ENCODE measurements at regions not wholly inside any gene's neighbourhood (a gene's known extent, or its start where the extent isn't known, plus 50 kb on each side); places are given as distances from the start of the nearest gene placed in this dataset.

DNA sequence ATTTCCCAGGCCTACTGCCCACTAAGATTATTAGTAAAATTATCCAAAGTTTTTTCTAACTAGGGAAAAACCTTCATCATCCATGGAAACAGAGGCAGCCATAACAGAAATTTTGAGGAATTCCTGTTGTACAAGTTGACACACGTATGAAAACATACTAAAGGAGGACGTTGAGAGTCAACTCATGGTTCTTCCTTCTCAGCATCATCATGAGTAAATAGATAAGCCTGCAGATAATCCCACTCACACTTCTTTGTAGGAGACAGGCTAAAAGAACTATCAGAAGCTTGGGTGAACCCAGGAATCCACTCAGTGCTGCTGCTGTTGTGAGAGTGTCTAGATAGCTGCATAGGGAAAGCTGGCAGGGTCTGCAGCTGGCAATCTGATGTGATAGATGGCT, 694.8 kb upstream of the NR2F2 start:
- H3K79me1 ChIP-seq (ENCODE audit: low read depth, low read length), result no peaks in the 10 kb centered on the region
- no peak overlapping the region for H3K4me2 ChIP-seq (ENCODE audit: insufficient read depth in 1 of 2, low read depth in 2 of 2, low read length in 2 of 2)
- H4K91ac ChIP-seq (replicated peaks; ENCODE audit: insufficient read length, low read length), result no peak overlapping the region
- H3K27ac ChIP-seq (ENCODE audit: low read depth, low read length), result no peak overlapping the region
- no peak overlapping the region for H2BK120ac ChIP-seq (replicated peaks; ENCODE audit: low read depth, low read length)
- no peak overlapping the region for H2BK12ac ChIP-seq (ENCODE audit: low read depth, low read length)
- no peak overlapping the region for H3K56ac ChIP-seq (replicated peaks; ENCODE audit: insufficient read length, low read depth, low read length)
- no peak overlapping the region for H2BK15ac ChIP-seq (ENCODE audit: low read length)
- H3K9me3 ChIP-seq (ENCODE audit: insufficient read depth in 2 of 2, low read depth in 1 of 2, low read length in 1 of 2), result no peaks in the 10 kb centered on the region
- H3K9ac ChIP-seq (replicated peaks in 1 of 4; ENCODE audit: extremely low read depth in 1 of 4, low read depth in 3 of 4, low read length in 3 of 4), result no peak overlapping the region
- 100% methylated on average over 2 of the region's 2 CpGs; no CpG with 5 or more reads in 1 of the 2 experiments for WGBS, 2 experiments (ENCODE audit: extremely low coverage in 1 of 2, insufficient coverage in 1 of 2, insufficient read length in 1 of 2, insufficient replicate concordance in 2 of 2, low coverage in 1 of 2, low lambda C conversion rate in 2 of 2, missing lambda C conversion rate in 1 of 2)
- no peaks in the 10 kb centered on the region for H3K4me1 ChIP-seq (replicated peaks in 1 of 4; ENCODE audit: control insufficient read depth in 3 of 4, insufficient read depth in 4 of 4, low read length in 3 of 4)
- no peaks in the 10 kb centered on the region for H4K20me1 ChIP-seq (replicated peaks in 1 of 2; ENCODE audit: control insufficient read depth in 1 of 2, insufficient read depth in 2 of 2, low read length in 2 of 2)
- H2BK20ac ChIP-seq (ENCODE audit: low read length), result no peak overlapping the region
- 0 out of 2 replicates have a peak overlapping the region, but pooled peaks have one; percentile 13 for H2AFZ ChIP-seq (ENCODE audit: low read length)
- H2BK5ac ChIP-seq (ENCODE audit: low read depth, low read length), result no peak overlapping the region
- H3K36me3 ChIP-seq (ENCODE audit: control insufficient read depth in 2 of 4, insufficient read depth in 4 of 4, low read length in 3 of 4), result no peaks in the 10 kb centered on the region
- no peaks in the 10 kb centered on the region for H3K79me2 ChIP-seq (ENCODE audit: control insufficient read depth in 1 of 2, insufficient read depth in 2 of 2, low read length in 2 of 2)
- no peaks in the 10 kb centered on the region for H3K27me3 ChIP-seq (replicated peaks in 1 of 4; ENCODE audit: control insufficient read depth in 3 of 4, extremely low read depth in 1 of 4, insufficient read depth in 3 of 4, low read length in 3 of 4)
- POLR2A ChIA-PET (ENCODE audit: partially characterized antibody), result no interaction called here
- no peak overlapping the region for H4K8ac ChIP-seq (ENCODE audit: extremely low read depth, insufficient read depth, low read length)
- H3K14ac ChIP-seq (ENCODE audit: insufficient read length), result no peak overlapping the region
- no peak overlapping the region for H4K5ac ChIP-seq (ENCODE audit: insufficient read length, low read depth, low read length)
- H3K23ac ChIP-seq (ENCODE audit: insufficient read length), result no peak overlapping the region
- H3K4me3 ChIP-seq (ENCODE audit: extremely low read depth in 1 of 4, insufficient read depth in 2 of 4, low read depth in 3 of 4, low read length in 4 of 4), result no peak overlapping the region
- no peak overlapping the region for H2AK5ac ChIP-seq (ENCODE audit: low read depth, low read length)
- DNase-seq (ENCODE audit: low read depth in 1 of 2, low spot score in 2 of 2) (no peak), FAIRE-seq (no peak)
- CTCF ChIA-PET (ENCODE audit: partially characterized antibody), result no interaction called here
- H3K23me2 ChIP-seq (ENCODE audit: low read depth, low read length), result no peaks in the 10 kb centered on the region
- no peak overlapping the region for H3K4ac ChIP-seq (replicated peaks; ENCODE audit: insufficient read length, low read depth, low read length)
- H3K18ac ChIP-seq (ENCODE audit: extremely low read depth, low read length), result no peak overlapping the region
- no peak for TF ChIP-seq CBX5 (IDR thresholded peaks at IDR 0.05; ENCODE audit: low read depth, low read length)
- no peak for TF ChIP-seq SIN3A (conservative IDR thresholded peaks at IDR 0.05 in 1 of 2, IDR thresholded peaks at IDR 0.05 in 1 of 2; ENCODE audit: low read depth in 1 of 2, low read length in 2 of 2)
- TF ChIP-seq MAFK (IDR thresholded peaks at IDR 0.05; ENCODE audit: low read depth, low read length), result no peak
- TF ChIP-seq BRCA1 (IDR thresholded peaks at IDR 0.05; ENCODE audit: low read depth, low read length), result no peak

All from H1 (cell line).